Calu3 (cell line): ENCODE measurements at regions not wholly inside any gene's neighbourhood (a gene's known extent, or its start where the extent isn't known, plus 50 kb on each side); places are given as distances from the start of the nearest gene placed in this dataset.

ENCODE experiments used
- BruUV-seq: library from RNA; stranded (reverse); fragments of 400-500 nt; replicated peaks from 2 replicates; lab custom pipeline; 2021; lab: Mats Ljungman, UMichigan
- CTCF ChIA-PET: fragments of 300-600 bp; sonication (Branson Sonifier 250); formaldehyde crosslinking; loops from one replicate; lab custom pipeline; 2022; ENCODE audit warnings: antibody characterized with exemption; lab: Charles Lee
- DNase-seq: peaks from one replicate; pipeline ENCODE4 v3.0.0; 2022
- H3K27ac Mint-ChIP-seq: one replicate; pipeline ENCODE4 v1.8.0; 2022; ENCODE audit warnings: mixed read lengths; ENCODE audit not compliant: unreplicated experiment
- H3K27me3 Mint-ChIP-seq: one replicate; pipeline ENCODE4 v1.8.0; 2022; ENCODE audit warnings: mixed read lengths; ENCODE audit not compliant: unreplicated experiment
- H3K36me3 Mint-ChIP-seq: one replicate; pipeline ENCODE4 v1.8.0; 2022; ENCODE audit warnings: mild to moderate bottlenecking, moderate library complexity, mixed read lengths; ENCODE audit not compliant: insufficient read depth, unreplicated experiment
- H3K4me1 Mint-ChIP-seq: one replicate; pipeline ENCODE4 v1.8.0; 2022; ENCODE audit warnings: mild to moderate bottlenecking, low read depth, mixed read lengths; ENCODE audit not compliant: unreplicated experiment
- H3K4me3 Mint-ChIP-seq: one replicate; pipeline ENCODE4 v1.8.0; 2022; ENCODE audit warnings: mild to moderate bottlenecking, low read depth, moderate library complexity, mixed read lengths; ENCODE audit not compliant: unreplicated experiment
- H3K9me3 Mint-ChIP-seq: one replicate; pipeline ENCODE4 v1.8.0; 2022; ENCODE audit warnings: low read depth, mixed read lengths; ENCODE audit not compliant: unreplicated experiment
- intact Hi-C: fragments of 100-400 bp; cut with micrococcal nuclease; formaldehyde crosslinking; loops from one replicate; pipeline ENCODE4 v1.10.0; 2022; ENCODE audit not compliant: unreplicated experiment
- TF ChIP-seq, protein P1 (sequence below): fragments of 200-600 bp; IDR thresholded peaks from one replicate; pipeline ENCODE4 v1.8.0; 2022; ENCODE audit warnings: antibody characterized with exemption; ENCODE audit not compliant: unreplicated experiment

DNA sequence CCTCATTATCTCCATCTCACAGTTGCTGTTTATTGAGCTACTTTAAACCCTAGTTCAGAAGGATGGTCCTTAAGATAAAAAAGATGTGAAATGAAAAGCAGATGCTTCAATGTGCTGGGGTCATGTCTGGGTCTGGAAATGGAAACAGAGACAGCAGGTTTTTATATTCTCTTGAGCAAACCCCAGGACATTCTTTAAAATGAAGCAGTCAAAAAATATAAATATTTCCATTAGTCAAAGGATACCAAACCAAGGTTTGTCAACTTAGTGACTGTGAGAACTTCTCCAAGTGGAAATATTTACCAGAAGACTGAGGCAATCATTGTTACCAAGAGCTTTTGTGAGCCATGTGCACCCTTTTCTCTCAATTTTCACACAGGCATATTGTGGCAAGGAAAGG lies 102.5 kb upstream of the DIO2 start:
- peaks cover 14% of the 10 kb centered on the region for H3K27me3 Mint-ChIP-seq
- intact Hi-C loops, result no loop called here
- no peak for DNase-seq
- H3K4me3 Mint-ChIP-seq, result no peak overlapping the region
- no TSS peak for BruUV-seq
- H3K27ac Mint-ChIP-seq, result no peak overlapping the region
- TF ChIP-seq, protein P1, sequence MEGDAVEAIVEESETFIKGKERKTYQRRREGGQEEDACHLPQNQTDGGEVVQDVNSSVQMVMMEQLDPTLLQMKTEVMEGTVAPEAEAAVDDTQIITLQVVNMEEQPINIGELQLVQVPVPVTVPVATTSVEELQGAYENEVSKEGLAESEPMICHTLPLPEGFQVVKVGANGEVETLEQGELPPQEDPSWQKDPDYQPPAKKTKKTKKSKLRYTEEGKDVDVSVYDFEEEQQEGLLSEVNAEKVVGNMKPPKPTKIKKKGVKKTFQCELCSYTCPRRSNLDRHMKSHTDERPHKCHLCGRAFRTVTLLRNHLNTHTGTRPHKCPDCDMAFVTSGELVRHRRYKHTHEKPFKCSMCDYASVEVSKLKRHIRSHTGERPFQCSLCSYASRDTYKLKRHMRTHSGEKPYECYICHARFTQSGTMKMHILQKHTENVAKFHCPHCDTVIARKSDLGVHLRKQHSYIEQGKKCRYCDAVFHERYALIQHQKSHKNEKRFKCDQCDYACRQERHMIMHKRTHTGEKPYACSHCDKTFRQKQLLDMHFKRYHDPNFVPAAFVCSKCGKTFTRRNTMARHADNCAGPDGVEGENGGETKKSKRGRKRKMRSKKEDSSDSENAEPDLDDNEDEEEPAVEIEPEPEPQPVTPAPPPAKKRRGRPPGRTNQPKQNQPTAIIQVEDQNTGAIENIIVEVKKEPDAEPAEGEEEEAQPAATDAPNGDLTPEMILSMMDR, result no peak
- CTCF ChIA-PET, result interaction anchor here (0.6 kb wide), 1 partner anchor 241 kb away, joined by 3 read pairs; no protein-coding TSS in a partner anchor
- no peaks in the 10 kb centered on the region for H3K4me1 Mint-ChIP-seq
- H3K9me3 Mint-ChIP-seq, result peaks cover 6% of the 10 kb centered on the region
- no peaks in the 10 kb centered on the region for H3K36me3 Mint-ChIP-seq

DNA sequence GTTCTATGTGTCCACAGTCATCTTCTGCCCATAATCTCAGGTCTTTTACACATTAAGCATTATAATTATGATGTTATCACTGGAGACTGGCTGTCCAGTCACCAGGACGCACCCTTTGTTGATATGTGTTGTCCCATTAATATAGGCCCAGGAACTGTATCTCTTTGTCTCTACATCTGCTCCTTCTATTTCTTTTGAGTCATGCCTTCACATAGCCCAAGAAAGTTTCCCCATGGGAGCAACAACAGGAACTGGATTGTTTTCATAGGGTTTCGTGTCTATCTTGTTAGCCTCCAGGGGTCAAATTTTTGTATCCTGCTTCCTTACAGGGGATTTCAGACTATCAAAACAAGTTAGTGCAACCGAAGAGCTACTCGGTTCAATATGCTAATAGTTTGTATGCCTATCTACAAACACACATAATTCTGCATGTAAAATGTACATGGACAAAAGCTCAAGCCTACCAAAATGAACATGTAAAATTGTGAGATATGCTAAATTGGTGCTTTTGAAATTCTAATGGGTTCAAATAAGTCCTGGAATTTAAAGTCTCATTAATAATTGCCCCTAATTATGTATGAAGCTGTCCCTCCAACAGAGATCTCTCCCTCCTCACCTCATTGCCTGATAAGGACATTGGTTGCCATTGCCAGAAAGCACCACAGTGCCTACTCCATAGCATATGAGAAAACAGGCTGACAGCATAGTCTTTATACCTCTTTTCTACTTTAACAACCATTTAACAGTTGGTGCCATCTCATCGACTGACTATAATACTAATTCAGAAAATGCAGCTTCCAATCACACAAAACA lies 99.8 kb upstream of the DIO2 start:
- TF ChIP-seq, protein P1, result no peak
- Mint-ChIP-seq H3K4me1 (no peaks in the 10 kb centered on the region), H3K27ac (no peak overlapping the region), H3K9me3 (peaks cover 6% of the 10 kb centered on the region), H3K27me3 (peaks cover 14% of the 10 kb centered on the region), H3K36me3 (no peaks in the 10 kb centered on the region), H3K4me3 (no peak overlapping the region)
- CTCF ChIA-PET, result no interaction called here
- BruUV-seq, result no TSS peak
- intact Hi-C loops, result no loop called here
- no peak for DNase-seq

DNA sequence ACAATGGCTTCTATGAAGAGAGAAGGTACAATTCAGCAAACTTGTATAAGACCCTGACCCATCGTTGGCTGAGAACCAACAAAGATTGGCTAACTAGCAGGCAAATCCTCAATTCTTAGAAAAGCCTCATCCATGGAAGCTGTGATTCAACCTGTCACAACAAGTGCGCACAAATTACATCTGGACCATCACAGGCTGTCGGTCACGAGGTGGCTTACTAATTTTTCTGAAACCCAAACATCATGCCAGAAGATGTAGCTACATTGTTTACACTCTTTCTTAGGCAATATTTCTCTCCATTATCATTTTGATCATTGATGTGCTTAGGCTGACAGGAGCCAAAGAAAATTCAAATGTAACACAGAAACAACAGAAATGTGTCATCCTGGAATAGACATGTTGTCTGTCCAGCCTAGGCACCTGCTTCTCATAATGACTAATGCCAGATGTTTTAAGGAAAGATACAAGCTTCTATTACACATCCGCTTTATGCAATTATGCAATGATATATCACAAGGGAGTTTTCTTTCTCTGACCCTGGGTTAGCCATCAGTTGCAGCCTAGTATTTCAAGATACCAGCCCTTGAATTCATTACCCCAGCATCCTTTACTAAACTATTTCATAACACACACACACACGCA lies 92.9 kb upstream of the DIO2 start:
- Mint-ChIP-seq H3K27ac (no peak overlapping the region), H3K4me3 (no peak overlapping the region), H3K4me1 (no peaks in the 10 kb centered on the region), H3K9me3 (no peaks in the 10 kb centered on the region), H3K27me3 (no peaks in the 10 kb centered on the region), H3K36me3 (no peaks in the 10 kb centered on the region)
- CTCF ChIA-PET, result no interaction called here
- TF ChIP-seq, protein P1, result no peak
- intact Hi-C loops, result no loop called here
- no TSS peak for BruUV-seq
- no peak for DNase-seq

DNA sequence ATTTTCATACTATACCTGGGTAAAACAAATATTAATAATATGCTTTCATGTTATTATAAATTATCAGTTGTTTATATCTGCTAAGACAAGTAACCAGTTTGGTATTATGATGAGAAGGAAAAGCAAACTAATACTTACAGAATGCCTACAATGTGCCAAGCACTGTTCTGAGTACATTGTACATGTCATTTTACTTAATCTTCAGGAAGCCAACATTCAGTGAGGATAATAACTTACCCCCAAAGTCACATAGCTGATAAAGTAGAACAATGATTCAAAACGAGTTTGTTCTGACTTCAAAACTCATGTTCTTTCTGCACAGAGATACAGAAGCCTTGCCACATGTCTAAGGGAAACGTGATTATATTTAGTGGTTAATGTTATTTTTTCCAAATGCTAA lies 89.0 kb upstream of the DIO2 start:
- H3K4me3 Mint-ChIP-seq, result no peak overlapping the region
- no peaks in the 10 kb centered on the region for H3K4me1 Mint-ChIP-seq
- TF ChIP-seq, protein P1, result no peak
- CTCF ChIA-PET, result no interaction called here
- intact Hi-C loops, result no loop called here
- no TSS peak for BruUV-seq
- H3K27ac Mint-ChIP-seq, result no peak overlapping the region
- no peaks in the 10 kb centered on the region for H3K36me3 Mint-ChIP-seq
- H3K9me3 Mint-ChIP-seq, result no peaks in the 10 kb centered on the region
- DNase-seq, result no peak
- H3K27me3 Mint-ChIP-seq, result no peaks in the 10 kb centered on the region
